Activated CD4-positive, alpha-beta memory T cell treated with anti-CD3 and anti-CD28 coated beads, Interleukin-2, amount 10 ng/mL, durations not matched to agents 7 days and 5 days (primary cell): ENCODE measurements at regions not wholly inside any gene's neighbourhood (a gene's known extent, or its start where the extent isn't known, plus 50 kb on each side); places are given as distances from the start of the nearest gene placed in this dataset.

ENCODE experiments used
- CTCF ChIA-PET: fragments of 350-600 bp; sonication (Branson Sonifier 250); formaldehyde crosslinking; loops from one replicate; lab custom pipeline; 2021; ENCODE audit warnings: antibody characterized with exemption, inconsistent platforms; lab: Charles Lee
- POLR2A ChIA-PET: fragments of 350-600 bp; sonication (Branson Sonifier 250); formaldehyde crosslinking; loops from one replicate; lab custom pipeline; 2021; ENCODE audit warnings: antibody characterized with exemption; lab: Charles Lee
- DNase-seq: peaks from one replicate; pipeline ENCODE4 v3.0.0-alpha.2; 2020
- H3K27ac Mint-ChIP-seq: one replicate; pipeline ENCODE4 v1.8.0; 2021; ENCODE audit warnings: mild to moderate bottlenecking, mixed read lengths
- H3K27me3 Mint-ChIP-seq: one replicate; pipeline ENCODE4 v1.8.0; 2021; ENCODE audit warnings: mixed read lengths
- H3K36me3 Mint-ChIP-seq: one replicate; pipeline ENCODE4 v1.8.0; 2021; ENCODE audit warnings: low read depth, mixed read lengths
- H3K4me1 Mint-ChIP-seq: one replicate; pipeline ENCODE4 v1.8.0; 2021; ENCODE audit warnings: mixed read lengths
- H3K4me3 Mint-ChIP-seq: one replicate; pipeline ENCODE4 v1.8.0; 2021; ENCODE audit warnings: mild to moderate bottlenecking, mixed read lengths
- H3K9me3 Mint-ChIP-seq: one replicate; pipeline ENCODE4 v1.8.0; 2021; ENCODE audit warnings: mixed read lengths

DNA sequence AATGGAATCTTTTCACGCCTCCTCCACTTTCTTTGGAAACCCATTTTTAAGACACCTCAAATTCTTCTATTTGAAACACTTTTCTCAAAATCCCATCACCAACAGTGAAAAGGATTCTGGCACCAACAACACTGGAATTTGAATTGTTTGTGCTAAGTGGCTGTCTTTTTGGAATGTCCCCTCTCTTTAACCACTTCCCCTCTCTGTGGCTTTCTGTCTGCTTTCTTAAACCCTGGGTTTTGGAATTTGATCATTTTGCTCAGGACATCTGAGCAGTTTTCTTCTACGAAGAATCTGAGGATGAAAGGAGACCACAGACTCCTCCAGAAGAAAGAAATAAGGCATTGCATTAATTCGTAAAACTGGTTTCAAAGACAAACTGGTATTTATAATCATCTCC is 89.0 kb downstream of the MXRA5 start:
- ChIA-PET CTCF (no interaction called here), POLR2A (no interaction called here)
- Mint-ChIP-seq H3K27ac (no peak overlapping the region), H3K36me3 (no peaks in the 10 kb centered on the region), H3K4me1 (no peaks in the 10 kb centered on the region), H3K4me3 (no peak overlapping the region), H3K27me3 (no peaks in the 10 kb centered on the region), H3K9me3 (no peaks in the 10 kb centered on the region)
- no peak for DNase-seq

DNA sequence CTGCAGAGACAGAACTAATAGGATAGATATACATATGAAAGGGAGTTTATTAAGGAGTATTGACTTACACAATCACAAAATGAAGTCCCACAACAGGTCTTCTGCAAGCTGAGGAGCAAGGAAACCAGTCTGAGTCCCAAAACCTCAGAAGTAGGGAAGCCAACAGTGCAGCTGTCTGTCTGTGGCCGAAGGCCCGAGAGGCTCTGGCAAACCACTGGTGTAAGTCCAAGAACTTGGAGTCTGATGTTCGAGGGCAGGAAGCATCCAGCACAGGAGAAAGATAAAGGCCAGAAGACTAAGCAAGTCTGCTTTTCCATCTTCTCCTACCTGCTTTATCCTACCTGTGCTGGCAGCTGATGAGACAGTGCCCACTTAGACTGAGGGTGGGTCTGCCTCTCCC is 89.6 kb downstream of the MXRA5 start:
- POLR2A ChIA-PET: no interaction called here
- CTCF ChIA-PET: no interaction called here
- no peak overlapping the region for H3K4me3 Mint-ChIP-seq

DNA sequence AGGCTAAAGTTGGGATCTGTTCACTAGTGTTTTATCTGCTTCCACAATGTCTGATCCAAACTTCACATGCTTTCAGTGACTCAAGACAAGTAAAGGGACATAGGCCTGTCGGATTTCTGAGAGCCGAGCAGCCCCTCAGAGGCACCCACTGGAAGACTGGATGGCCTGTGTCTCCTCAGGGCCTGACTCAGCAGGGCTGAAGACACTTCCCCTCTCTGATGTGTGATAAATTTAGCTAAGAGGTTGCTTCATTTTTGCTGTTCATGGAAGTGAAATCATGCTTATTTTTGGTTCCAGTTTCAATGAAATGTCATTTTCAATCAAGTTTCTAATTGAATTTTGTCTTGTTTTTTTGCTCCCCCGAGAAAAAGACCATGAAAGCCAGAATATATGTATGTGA is 93.7 kb downstream of the MXRA5 start:
- Mint-ChIP-seq H3K27me3 (no peaks in the 10 kb centered on the region), H3K9me3 (no peaks in the 10 kb centered on the region), H3K27ac (no peak overlapping the region), H3K36me3 (no peaks in the 10 kb centered on the region), H3K4me3 (no peak overlapping the region), H3K4me1 (no peaks in the 10 kb centered on the region)
- no peak for DNase-seq
- CTCF ChIA-PET: no interaction called here
- POLR2A ChIA-PET: no interaction called here

More for the DNA sequence above, 89.6 kb downstream of the MXRA5 start:
- Mint-ChIP-seq H3K9me3 (no peaks in the 10 kb centered on the region), H3K36me3 (no peaks in the 10 kb centered on the region), H3K27me3 (no peaks in the 10 kb centered on the region), H3K4me1 (no peaks in the 10 kb centered on the region), H3K27ac (no peak overlapping the region)
- no peak for DNase-seq

DNA sequence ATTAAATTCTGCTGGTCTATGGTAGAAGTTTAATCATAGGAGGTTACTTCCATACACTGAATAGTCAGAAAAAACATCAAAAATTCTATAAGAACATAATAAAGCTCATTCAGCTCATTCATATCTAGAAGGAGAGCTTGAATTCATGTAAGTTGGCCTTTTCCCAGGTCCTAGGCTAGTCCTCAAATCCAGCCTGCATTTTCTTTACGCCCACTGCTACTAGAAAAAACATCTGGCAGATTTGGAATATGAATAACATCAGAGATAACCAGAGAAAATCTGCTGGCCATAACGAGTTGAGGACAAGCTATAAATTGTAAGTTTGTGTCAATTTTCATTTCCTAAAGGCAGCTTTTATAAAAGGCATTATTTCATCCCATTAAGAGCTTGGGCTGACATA is 95.5 kb downstream of the MXRA5 start:
- Mint-ChIP-seq H3K4me1 (no peaks in the 10 kb centered on the region), H3K27ac (no peak overlapping the region)
- DNase-seq: no peak

GRCh38 chrX:3244955-3245354 is 101.5 kb downstream of the MXRA5 start:
- Mint-ChIP-seq H3K4me3 (no peak overlapping the region), H3K27ac (no peak overlapping the region), H3K36me3 (no peaks in the 10 kb centered on the region), H3K9me3 (no peaks in the 10 kb centered on the region), H3K4me1 (no peaks in the 10 kb centered on the region), H3K27me3 (no peaks in the 10 kb centered on the region)
- no peak for DNase-seq
- ChIA-PET CTCF (no interaction called here), POLR2A (no interaction called here)

More for the DNA sequence above, 95.5 kb downstream of the MXRA5 start:
- CTCF ChIA-PET: no interaction called here
- no peaks in the 10 kb centered on the region for H3K36me3 Mint-ChIP-seq
- H3K9me3 Mint-ChIP-seq: no peaks in the 10 kb centered on the region
- H3K4me3 Mint-ChIP-seq: no peak overlapping the region
- POLR2A ChIA-PET: no interaction called here
- H3K27me3 Mint-ChIP-seq: no peaks in the 10 kb centered on the region

DNA sequence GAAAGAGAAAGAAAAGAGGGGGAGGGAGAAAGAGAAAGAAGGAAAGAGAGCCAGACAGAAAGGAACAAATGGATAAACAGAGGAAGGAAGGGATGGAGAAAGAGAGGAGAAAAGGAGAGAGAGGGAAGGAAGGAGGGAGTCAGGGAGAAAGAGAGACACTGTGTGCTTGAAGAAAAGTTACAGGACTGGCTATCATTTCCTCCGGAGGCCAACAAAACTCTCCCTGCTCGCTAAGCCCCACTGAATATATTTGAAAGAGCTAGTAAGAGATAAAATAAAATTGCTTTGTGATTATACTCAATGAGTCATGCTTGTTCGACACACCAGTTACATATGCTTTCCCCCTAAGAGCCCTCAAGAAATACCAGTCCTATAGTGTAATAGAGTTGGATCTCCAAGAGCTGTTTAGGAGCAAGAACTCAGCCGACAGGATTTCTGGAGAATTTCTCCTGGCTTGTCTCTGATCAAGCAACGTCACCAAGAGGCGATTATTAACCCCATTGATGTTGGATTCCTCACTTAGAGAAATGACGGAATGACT is 102.2 kb downstream of the MXRA5 start:
- Mint-ChIP-seq H3K27ac (no peak overlapping the region), H3K27me3 (no peaks in the 10 kb centered on the region), H3K4me1 (no peaks in the 10 kb centered on the region), H3K9me3 (no peaks in the 10 kb centered on the region), H3K4me3 (no peak overlapping the region), H3K36me3 (no peaks in the 10 kb centered on the region)
- CTCF ChIA-PET: no interaction called here
- DNase-seq: no peak
- POLR2A ChIA-PET: no interaction called here

DNA sequence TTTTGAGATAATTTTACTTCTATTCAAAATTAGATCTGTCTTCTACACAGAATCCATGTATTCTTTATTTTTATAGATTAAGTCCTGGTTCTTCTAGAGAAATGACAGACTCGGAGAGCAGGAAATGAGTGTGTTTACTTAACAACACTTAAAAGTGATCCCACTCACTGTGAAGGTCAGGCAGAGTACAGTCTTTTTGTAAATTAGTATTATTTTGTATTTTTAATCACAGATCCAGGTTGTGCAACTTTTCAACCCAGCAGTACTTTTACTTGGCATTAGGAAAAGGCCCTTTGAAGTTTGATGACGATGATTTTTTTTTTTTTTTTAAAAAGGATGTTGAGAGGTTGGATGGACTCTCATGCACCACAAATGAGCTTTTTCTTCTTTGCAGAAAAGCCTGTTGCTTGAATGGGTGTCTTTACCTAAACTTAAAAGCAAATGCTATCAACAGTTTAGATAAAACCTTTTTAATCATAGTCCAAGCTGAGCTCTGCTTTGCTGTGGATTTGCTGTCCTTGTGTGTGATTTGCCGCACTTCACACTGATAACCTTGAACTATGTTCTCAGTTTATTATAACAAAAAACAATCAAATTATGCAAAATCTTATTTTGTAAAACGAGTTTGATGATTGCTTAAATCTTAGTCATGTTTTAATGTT is 114.1 kb downstream of the MXRA5 start:
- no peak for DNase-seq
- H3K9me3 Mint-ChIP-seq: no peaks in the 10 kb centered on the region
- POLR2A ChIA-PET: no interaction called here
- no peaks in the 10 kb centered on the region for H3K36me3 Mint-ChIP-seq
- H3K27me3 Mint-ChIP-seq: no peaks in the 10 kb centered on the region
- CTCF ChIA-PET: no interaction called here
- H3K4me1 Mint-ChIP-seq: no peaks in the 10 kb centered on the region
- H3K27ac Mint-ChIP-seq: no peak overlapping the region
- H3K4me3 Mint-ChIP-seq: no peak overlapping the region

- Mint-ChIP-seq H3K9me3 (no peaks in the 10 kb centered on the region), H3K4me1 (no peaks in the 10 kb centered on the region), H3K27me3 (no peaks in the 10 kb centered on the region), H3K4me3 (no peak overlapping the region), H3K27ac (no peak overlapping the region), H3K36me3 (no peaks in the 10 kb centered on the region)
- no peak for DNase-seq
- CTCF ChIA-PET: no interaction called here
- POLR2A ChIA-PET: no interaction called here
These were observed 114.7 kb downstream of the MXRA5 start for GRCh38 chrX:3231766-3232165.

GRCh38 chrX:3230496-3230895 is 116.0 kb downstream of the MXRA5 start:
- H3K27me3 Mint-ChIP-seq: no peaks in the 10 kb centered on the region
- no peaks in the 10 kb centered on the region for H3K4me1 Mint-ChIP-seq
- H3K36me3 Mint-ChIP-seq: no peaks in the 10 kb centered on the region
- H3K27ac Mint-ChIP-seq: no peak overlapping the region
- H3K9me3 Mint-ChIP-seq: no peaks in the 10 kb centered on the region
- ChIA-PET CTCF (interaction anchor here (0.5 kb wide), 1 partner anchor 455 kb away, joined by 3 read pairs; no protein-coding TSS in a partner anchor), POLR2A (no interaction called here)
- DNase-seq: no peak
- H3K4me3 Mint-ChIP-seq: no peak overlapping the region

DNA sequence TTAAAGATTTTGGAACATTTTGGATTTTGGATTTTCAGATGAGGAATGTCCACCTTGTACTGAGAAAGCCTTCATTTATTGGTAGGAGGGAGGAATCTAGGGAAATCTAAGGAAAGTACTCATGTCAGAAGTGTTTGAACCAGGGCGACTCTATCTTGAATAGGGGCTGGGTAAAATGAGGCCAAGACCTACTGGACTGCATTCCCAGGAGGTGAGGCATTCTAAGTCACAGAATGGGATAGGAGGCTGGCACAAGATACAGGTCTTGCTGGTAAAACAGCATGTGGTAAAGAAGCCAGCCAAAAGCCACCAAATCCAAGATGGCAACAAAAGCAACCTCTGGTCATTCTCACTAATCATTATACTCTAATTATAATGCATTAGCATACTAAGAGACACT is 118.9 kb downstream of the MXRA5 start:
- POLR2A ChIA-PET: no interaction called here
- Mint-ChIP-seq H3K27ac (no peak overlapping the region), H3K4me3 (no peak overlapping the region), H3K36me3 (no peaks in the 10 kb centered on the region), H3K9me3 (no peaks in the 10 kb centered on the region), H3K4me1 (no peaks in the 10 kb centered on the region), H3K27me3 (no peaks in the 10 kb centered on the region)
- CTCF ChIA-PET: no interaction called here
- DNase-seq: no peak

DNA sequence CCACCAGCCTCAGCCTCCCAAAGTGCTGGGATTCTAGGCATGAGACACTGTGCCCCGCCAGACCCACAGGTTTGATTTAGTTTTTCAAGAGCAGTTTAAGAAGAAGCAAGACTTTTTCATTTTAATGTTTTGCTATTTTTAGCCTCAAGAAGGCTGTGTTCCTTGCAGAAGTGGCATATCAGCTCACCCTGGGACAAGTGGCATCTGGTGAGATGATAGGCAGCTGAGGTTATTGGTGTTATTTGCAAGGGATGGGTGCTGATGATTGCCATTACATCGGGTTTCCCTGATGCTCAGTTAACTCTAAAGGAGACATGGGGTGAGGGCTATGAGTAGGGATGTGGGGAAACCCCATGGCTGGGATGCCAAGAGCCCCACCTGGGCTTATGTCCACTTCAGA is 120.4 kb downstream of the MXRA5 start:
- POLR2A ChIA-PET: no interaction called here

GRCh38 chrX:3221643-3222042 is 124.8 kb downstream of the MXRA5 start:
- CTCF ChIA-PET: no interaction called here

More for the DNA sequence above, 120.4 kb downstream of the MXRA5 start:
- Mint-ChIP-seq H3K27ac (no peak overlapping the region), H3K4me3 (no peak overlapping the region), H3K4me1 (no peaks in the 10 kb centered on the region), H3K9me3 (no peaks in the 10 kb centered on the region), H3K36me3 (no peaks in the 10 kb centered on the region), H3K27me3 (no peaks in the 10 kb centered on the region)
- no peak for DNase-seq
- CTCF ChIA-PET: no interaction called here

GRCh38 chrX:3219667-3220066 is 126.8 kb downstream of the MXRA5 start:
- no peak overlapping the region for H3K27ac Mint-ChIP-seq
- no peaks in the 10 kb centered on the region for H3K27me3 Mint-ChIP-seq
- H3K4me1 Mint-ChIP-seq: no peaks in the 10 kb centered on the region
- ChIA-PET POLR2A (no interaction called here), CTCF (no interaction called here)
- DNase-seq: no peak
- no peaks in the 10 kb centered on the region for H3K9me3 Mint-ChIP-seq
- no peaks in the 10 kb centered on the region for H3K36me3 Mint-ChIP-seq
- H3K4me3 Mint-ChIP-seq: no peak overlapping the region

More at GRCh38 chrX:3221643-3222042, 124.8 kb downstream of the MXRA5 start:
- no peak for DNase-seq
- POLR2A ChIA-PET: no interaction called here
- Mint-ChIP-seq H3K4me1 (no peaks in the 10 kb centered on the region), H3K9me3 (no peaks in the 10 kb centered on the region), H3K36me3 (no peaks in the 10 kb centered on the region), H3K27me3 (no peaks in the 10 kb centered on the region), H3K4me3 (no peak overlapping the region), H3K27ac (no peak overlapping the region)

- Mint-ChIP-seq H3K27ac (no peak overlapping the region), H3K36me3 (no peaks in the 10 kb centered on the region), H3K27me3 (no peaks in the 10 kb centered on the region), H3K9me3 (no peaks in the 10 kb centered on the region), H3K4me1 (no peaks in the 10 kb centered on the region), H3K4me3 (no peak overlapping the region)
- POLR2A ChIA-PET: no interaction called here
- CTCF ChIA-PET: no interaction called here
- DNase-seq: no peak
These were observed 127.2 kb downstream of the MXRA5 start for GRCh38 chrX:3219231-3219630.
